ENCODE measurements at regions not wholly inside any gene's neighbourhood (a gene's known extent, or its start where the extent isn't known, plus 50 kb on each side); places are given as distances from the start of the nearest gene placed in this dataset.

DNA sequence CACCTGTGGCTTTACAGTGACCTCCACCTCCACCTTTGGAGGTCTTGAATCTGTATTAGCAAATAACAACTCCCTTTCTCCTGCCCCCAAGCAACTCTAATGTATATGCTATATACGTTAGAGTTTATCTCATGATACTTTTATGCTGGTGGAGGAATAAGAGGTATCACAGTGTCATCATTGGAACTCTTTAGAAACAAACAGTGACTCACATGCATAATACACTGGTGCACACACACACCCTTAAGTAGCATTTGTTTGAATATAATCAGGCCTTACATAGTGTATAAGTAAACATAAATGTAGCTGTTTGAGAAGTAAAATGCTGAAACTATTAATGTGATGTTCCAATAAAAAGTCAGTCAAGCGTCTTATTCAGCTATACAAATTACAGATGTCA is 280.2 kb upstream of the C2CD4B start:
- no peak for DNase-seq

GRCh38 chr15:62446984-62447383 is 281.9 kb upstream of the C2CD4B start:
- no peak for DNase-seq

DNA sequence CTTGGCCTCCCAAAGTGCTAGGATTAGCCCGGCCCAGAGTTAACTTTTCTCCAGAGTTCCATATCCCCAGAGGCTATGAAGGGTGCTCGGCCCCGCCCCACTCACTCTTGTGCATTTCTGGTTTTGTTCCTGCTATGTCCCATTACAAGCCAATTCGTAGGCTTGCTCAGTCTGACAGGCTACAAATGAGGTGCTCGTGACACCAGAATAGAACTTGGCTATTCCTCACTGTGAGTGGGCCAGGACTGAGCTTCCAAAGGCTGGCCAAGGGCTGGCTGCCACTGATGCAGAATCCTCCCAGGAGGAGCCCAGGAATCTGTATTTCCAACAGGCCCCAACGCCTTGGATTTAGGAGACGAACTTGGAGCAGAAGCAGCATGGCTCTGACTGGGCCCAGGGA is 282.7 kb upstream of the C2CD4B start:
- no peak for DNase-seq

DNA sequence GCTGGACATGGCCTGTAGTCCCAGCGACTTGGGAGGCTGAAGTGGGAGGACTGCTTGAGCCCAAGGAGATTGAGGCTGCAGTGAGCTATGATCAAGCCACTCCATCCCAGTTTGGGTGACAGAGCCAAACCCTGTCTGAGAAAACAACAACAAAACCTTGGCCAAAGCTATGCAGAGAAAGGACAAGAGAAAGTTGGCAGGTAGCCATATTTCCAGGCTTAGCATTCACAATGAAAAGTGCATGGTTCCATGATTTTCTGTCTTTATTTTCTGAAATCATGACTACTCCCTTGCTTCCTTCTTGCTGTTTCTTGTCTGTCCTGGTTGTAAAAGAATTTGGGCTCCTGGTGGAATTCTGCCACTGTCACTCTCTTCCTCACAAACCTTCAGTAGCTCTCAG is 284.6 kb upstream of the C2CD4B start:
- DNase-seq: no peak

- no peak for DNase-seq
Observed at GRCh38 chr15:62450061-62450460, 285.0 kb upstream of the C2CD4B start.

DNA sequence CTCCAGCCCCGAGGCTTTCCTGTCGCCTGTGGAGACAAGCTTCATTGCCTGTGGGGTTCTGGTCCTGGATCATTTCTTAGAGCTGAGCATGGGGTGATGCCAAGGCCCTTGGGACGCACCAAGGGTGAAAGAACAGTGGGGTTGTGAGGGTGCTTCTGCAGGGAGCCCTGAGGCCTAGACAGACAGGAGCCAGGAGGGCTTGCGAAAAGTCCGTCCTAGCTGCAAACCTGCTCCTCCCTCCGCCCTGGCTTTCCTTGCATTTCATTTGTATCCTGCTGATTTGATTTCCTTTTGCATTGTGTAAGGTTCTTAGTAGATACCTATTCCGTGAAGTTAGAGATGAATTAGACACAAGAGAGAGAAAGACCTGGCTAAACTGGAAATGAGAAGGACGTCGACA is 286.9 kb upstream of the C2CD4B start:
- DNase-seq: no peak

GRCh38 chr15:62452667-62453066 is 287.6 kb upstream of the C2CD4B start:
- no peak for DNase-seq

DNA sequence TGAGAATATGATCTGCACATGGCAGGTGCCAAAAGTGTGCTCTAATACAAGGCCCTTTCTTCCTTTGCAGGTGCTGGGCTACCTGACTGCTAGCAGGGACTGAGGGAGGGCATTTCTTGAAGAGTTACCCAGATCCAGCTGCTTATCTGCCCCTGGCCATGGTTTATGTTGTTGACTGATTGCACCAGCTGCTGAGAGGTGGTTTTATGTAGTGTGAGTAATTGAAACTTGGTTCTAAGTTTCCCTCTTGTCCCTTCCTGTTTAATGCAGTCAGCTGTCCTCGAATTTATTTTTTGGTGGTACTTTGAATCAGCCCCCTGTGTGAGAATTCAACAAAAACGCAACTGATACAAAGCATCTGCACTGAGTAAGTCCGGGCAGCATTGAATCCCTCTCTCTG is 288.3 kb upstream of the C2CD4B start:
- DNase-seq: no peak

DNA sequence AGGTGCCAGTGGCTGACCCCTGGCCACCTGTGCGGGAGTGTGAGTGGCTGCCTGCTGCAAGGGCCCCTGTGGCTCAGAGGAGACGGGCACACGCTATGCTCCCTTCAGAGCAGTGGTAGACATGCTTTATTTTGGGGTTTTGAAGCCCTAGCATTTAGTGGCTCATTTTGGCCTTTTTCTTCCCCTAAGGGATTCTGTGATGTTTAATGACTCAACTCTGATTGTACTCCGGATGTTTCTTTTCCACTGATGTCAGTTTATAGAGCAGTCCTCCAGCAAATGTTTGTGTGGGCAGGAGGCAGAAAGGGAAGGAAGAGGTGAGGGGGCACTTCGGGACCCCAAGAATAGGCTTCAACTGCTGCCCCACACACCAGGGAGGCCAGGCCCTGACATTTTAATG is 288.9 kb upstream of the C2CD4B start:
- DNase-seq: no peak

GRCh38 chr15:62454567-62455172 is 289.6 kb upstream of the C2CD4B start:
- no peak for DNase-seq

GRCh38 chr15:62455441-62455921 is 290.4 kb upstream of the C2CD4B start:
- DNase-seq: no peak

DNA sequence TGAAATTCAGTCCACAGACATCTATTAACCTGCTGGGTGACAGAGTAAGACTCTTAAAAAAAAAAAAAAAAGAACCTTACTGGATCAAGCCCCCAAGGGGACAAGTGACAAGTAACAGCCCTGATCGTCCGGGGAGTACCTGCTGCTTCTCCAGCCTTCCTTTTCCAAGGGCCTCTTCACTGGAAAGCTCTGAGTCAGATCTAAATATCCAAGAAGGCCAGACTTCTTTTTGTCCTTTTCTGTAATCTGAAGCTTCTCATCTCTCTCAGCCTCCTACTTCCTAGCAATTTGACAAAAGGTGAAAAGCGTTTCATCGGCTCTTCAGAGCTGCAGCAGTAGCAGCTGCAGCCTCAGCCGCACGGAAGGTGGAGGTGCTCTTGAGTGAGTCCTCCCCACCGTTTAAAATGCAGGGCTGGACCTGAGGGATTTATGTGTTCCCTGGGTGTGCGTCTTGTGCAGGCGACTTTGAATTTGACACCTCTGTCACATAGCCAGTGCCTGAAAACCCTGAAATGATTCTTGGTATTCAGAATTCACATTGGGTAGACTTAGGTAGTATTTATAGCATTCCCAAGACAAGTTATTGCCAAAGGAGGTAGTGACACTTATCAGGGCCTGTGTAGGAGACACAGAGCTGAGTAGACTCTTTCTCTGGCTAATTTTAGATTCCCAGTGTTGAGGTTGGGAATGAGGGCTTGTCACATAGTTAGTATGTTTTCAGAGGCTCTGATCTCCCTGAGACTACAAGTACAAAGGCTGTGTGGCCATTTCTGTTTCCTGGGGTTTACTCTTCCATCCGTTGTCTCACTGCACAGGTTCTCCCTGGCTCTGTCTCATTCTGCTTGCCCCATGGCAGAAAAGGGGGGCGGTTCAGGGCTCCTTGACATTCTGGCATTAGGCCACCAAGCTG is 291.2 kb upstream of the C2CD4B start:
- DNase-seq: no peak

GRCh38 chr15:62457100-62457499 is 292.0 kb upstream of the C2CD4B start:
- no peak for DNase-seq

DNA sequence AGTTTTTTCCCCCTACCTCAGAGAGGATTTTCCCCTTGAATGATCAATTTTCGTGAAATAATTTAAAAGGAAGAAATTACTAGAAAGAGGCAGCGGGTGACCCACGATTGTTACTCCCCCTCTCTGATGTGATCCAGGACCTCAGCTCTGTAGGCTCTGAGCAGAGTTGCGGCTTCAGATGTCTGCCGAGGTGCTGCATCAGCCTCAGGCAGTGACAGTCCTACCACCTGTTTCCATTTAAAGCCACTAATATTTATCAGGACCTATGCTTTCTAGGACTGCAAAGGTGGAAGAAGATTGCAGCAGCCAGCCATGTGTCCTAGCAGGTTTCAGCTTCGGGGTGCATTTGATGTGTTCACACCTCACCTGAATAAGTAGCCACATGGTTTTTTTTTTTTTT is 294.8 kb upstream of the C2CD4B start:
- DNase-seq: no peak

DNA sequence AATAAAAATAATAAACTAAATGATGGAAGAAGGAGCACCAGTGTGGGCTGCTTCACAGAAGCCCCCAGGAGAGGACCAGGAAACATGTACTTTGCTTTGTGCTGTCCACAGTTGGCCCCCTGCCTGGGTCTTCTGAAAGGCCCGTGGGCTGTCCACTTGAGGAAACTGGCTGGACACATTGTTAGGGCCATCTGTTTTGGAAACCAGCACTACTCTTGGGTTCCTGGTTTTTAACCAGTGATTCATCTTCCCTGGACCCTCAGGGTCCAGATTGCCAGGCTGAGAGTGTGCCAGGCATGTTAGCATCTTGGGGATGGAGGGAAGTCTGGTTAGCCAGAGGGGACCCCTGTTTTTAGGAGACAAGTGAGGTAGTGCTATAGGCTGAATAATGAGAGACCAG is 297.2 kb upstream of the C2CD4B start:
- DNase-seq: no peak

GRCh38 chr15:62462721-62463120 is 297.6 kb upstream of the C2CD4B start:
- DNase-seq: no peak

GRCh38 chr15:62464705-62465104 is 299.6 kb upstream of the C2CD4B start:
- no peak for DNase-seq

- DNase-seq: no peak
Observed at GRCh38 chr15:62465173-62465572, 300.1 kb upstream of the C2CD4B start.

- no peak for DNase-seq
Observed at GRCh38 chr15:62469478-62469873, 304.4 kb upstream of the C2CD4B start.

GRCh38 chr15:62469874-62470688 is 305.0 kb upstream of the C2CD4B start:
- DNase-seq: no peak

- no peak for DNase-seq
Observed at GRCh38 chr15:62472616-62473299, 307.7 kb upstream of the C2CD4B start.

- DNase-seq: no peak
Observed at GRCh38 chr15:62474021-62474770, 309.1 kb upstream of the C2CD4B start.

Data from NCI-H2081 (cell line).